GM23338 (cell line): ENCODE measurements at regions not wholly inside any gene's neighbourhood (a gene's known extent, or its start where the extent isn't known, plus 50 kb on each side); places are given as distances from the start of the nearest gene placed in this dataset.

ENCODE experiments used
- ATAC-seq: fragments of 200-7000 bp; cut with Tn5 transposase; 3 replicates; pipeline ENCODE4 v1.9.1; 2020
- DNase-seq: peaks from one replicate; pipeline ENCODE4 v3.0.0-alpha.2; 2015; ENCODE audit warnings: low spot score
- H2AFZ ChIP-seq: fragments of 200-600 bp; sonication (generic); 2 replicates; pipeline ENCODE4 v1.8.0; 2016; ENCODE audit warnings: antibody characterized with exemption, mild to moderate bottlenecking, moderate library complexity
- H3F3A ChIP-seq: fragments of 200-600 bp; sonication (generic); replicated peaks from 2 replicates; pipeline ENCODE4 v1.8.0; 2017; ENCODE audit warnings: antibody characterized with exemption, mixed run types, low read depth
- H3K27ac ChIP-seq: fragments of 200-600 bp; sonication (generic); 2 replicates; pipeline ENCODE4 v1.6.1; 2016; ENCODE audit warnings: low read depth
- H3K27me3 ChIP-seq: fragments of 200-600 bp; sonication (generic); 2 replicates; pipeline ENCODE4 v1.8.0; 2016; ENCODE audit warnings: mild to moderate bottlenecking, mixed run types, moderate library complexity; ENCODE audit not compliant: insufficient read depth
- H3K36me3 ChIP-seq: fragments of 200-600 bp; sonication (generic); 2 replicates; pipeline ENCODE4 v1.8.0; 2016; ENCODE audit warnings: mild to moderate bottlenecking; ENCODE audit not compliant: insufficient read depth
- H3K4me1 ChIP-seq: fragments of 200-600 bp; sonication (generic); 2 replicates; pipeline ENCODE4 v1.8.0; 2016; ENCODE audit warnings: mild to moderate bottlenecking, moderate library complexity; ENCODE audit not compliant: insufficient read depth
- H3K4me2 ChIP-seq: fragments of 200-600 bp; sonication (generic); 2 replicates; pipeline ENCODE4 v1.7.1; 2017; ENCODE audit warnings: mixed run types
- H3K4me3 ChIP-seq: fragments of 200-600 bp; sonication (generic); 2 replicates; pipeline ENCODE4 v1.6.1; 2016; ENCODE audit warnings: mixed run types
- H3K79me2 ChIP-seq: fragments of 200-600 bp; sonication (generic); replicated peaks from 2 replicates; pipeline ENCODE4 v1.8.0; 2017; ENCODE audit warnings: mild to moderate bottlenecking; ENCODE audit not compliant: insufficient read depth
- H3K9me2 ChIP-seq: fragments of 200-600 bp; sonication (generic); 2 replicates; pipeline ENCODE4 v1.8.0; 2017; ENCODE audit not compliant: insufficient read depth
- H4K20me1 ChIP-seq: fragments of 200-600 bp; sonication (generic); replicated peaks from 2 replicates; pipeline ENCODE4 v1.8.0; 2017; ENCODE audit warnings: mild to moderate bottlenecking; ENCODE audit not compliant: insufficient read depth
- H3K27ac Mint-ChIP-seq: 2 replicates; pipeline ENCODE4 v1.8.0; 2020; ENCODE audit warnings: inconsistent platforms, mild to moderate bottlenecking, moderate library complexity, mixed read lengths
- H3K27me3 Mint-ChIP-seq: 3 replicates; pipeline ENCODE4 v1.8.0; 2022; ENCODE audit warnings: low read depth, mild to moderate bottlenecking, moderate library complexity, mixed read lengths, inconsistent platforms; ENCODE audit not compliant: insufficient read depth, poor library complexity
- H3K36me3 Mint-ChIP-seq: 3 replicates; pipeline ENCODE4 v1.8.0; 2021; ENCODE audit warnings: low read depth, mild to moderate bottlenecking, inconsistent platforms, moderate library complexity, mixed read lengths
- H3K4me1 Mint-ChIP-seq: 3 replicates; pipeline ENCODE4 v1.8.0; 2020; ENCODE audit warnings: mild to moderate bottlenecking, inconsistent platforms, mixed read lengths
- H3K4me3 Mint-ChIP-seq: 3 replicates; pipeline ENCODE4 v1.8.0; 2021; ENCODE audit warnings: moderate library complexity, mild to moderate bottlenecking, inconsistent platforms, mixed read lengths
- H3K9me3 Mint-ChIP-seq: 3 replicates; pipeline ENCODE4 v1.8.0; 2020; ENCODE audit warnings: moderate library complexity, mild to moderate bottlenecking, inconsistent platforms, mixed read lengths
- CREB1 ChIP-seq: fragments of 250-450 bp; sonication (Bioruptor Pico); IDR thresholded peaks from 2 replicates; pipeline ENCODE4 v1.5.0; 2020; ENCODE audit warnings: low read depth, mild to moderate bottlenecking, moderate library complexity
- CTCF ChIP-seq, 2 experiments: fragments of 200-600 bp in 1 of 2; sonication (generic) in 1 of 2; conservative IDR thresholded peaks; 2 replicates each; pipeline versions ENCODE4 v1.5.1 to v1.6.1; 2016 to 2017; ENCODE audit warnings: antibody characterized with exemption in 2 of 2, low read depth in 2 of 2, mild to moderate bottlenecking in 2 of 2, moderate library complexity in 1 of 2
- ETS1 ChIP-seq: IDR thresholded peaks from 2 replicates; pipeline ENCODE4 v1.6.1; 2016; ENCODE audit warnings: antibody characterized with exemption
- EZH2 ChIP-seq: fragments of 200-600 bp; sonication (generic); IDR thresholded peaks from one replicate; pipeline ENCODE4 v1.8.0; 2017; ENCODE audit warnings: antibody characterized with exemption, mild to moderate bottlenecking, low read depth; ENCODE audit not compliant: unreplicated experiment
- EZH2phosphoT487 ChIP-seq: fragments of 200-600 bp; sonication (generic); IDR thresholded peaks from one replicate; pipeline ENCODE4 v1.8.1; 2018; ENCODE audit warnings: antibody characterized with exemption; ENCODE audit not compliant: unreplicated experiment
- JUNB ChIP-seq: IDR thresholded peaks from one replicate; pipeline ENCODE4 v1.6.1; 2016; ENCODE audit warnings: antibody characterized with exemption; ENCODE audit not compliant: unreplicated experiment
- NANOG ChIP-seq: IDR thresholded peaks from 2 replicates; pipeline ENCODE4 v1.6.1; 2016; ENCODE audit warnings: antibody characterized with exemption, borderline replicate concordance
- POLR2AphosphoS5 ChIP-seq: IDR thresholded peaks from 2 replicates; pipeline ENCODE4 v1.6.1; 2016; ENCODE audit warnings: antibody characterized with exemption, low read depth
- STAT1 ChIP-seq: IDR thresholded peaks from one replicate; pipeline ENCODE4 v1.6.1; 2016; ENCODE audit warnings: antibody characterized with exemption; ENCODE audit not compliant: unreplicated experiment
- ZNF114 ChIP-seq: fragments of 250-450 bp; sonication (Bioruptor Pico); IDR thresholded peaks from 2 replicates; pipeline ENCODE4 v1.5.0; 2020; ENCODE audit warnings: mild to moderate bottlenecking, moderate library complexity
- ZNF331 ChIP-seq: fragments of 250-450 bp; sonication (Bioruptor Pico); IDR thresholded peaks from 2 replicates; pipeline ENCODE4 v1.5.0; 2020; ENCODE audit warnings: low read depth, mild to moderate bottlenecking, moderate library complexity
- ZNF462 ChIP-seq: fragments of 250-450 bp; sonication (Bioruptor Pico); IDR thresholded peaks from 2 replicates; pipeline ENCODE4 v1.5.0; 2020; ENCODE audit warnings: mild to moderate bottlenecking, moderate library complexity

- no peak overlapping the region for H3K4me3 ChIP-seq
- peaks cover 11% of the 10 kb centered on the region; the same call in 2 of the 3 replicates for H3K4me1 Mint-ChIP-seq
- no peak overlapping the region for H3K27ac ChIP-seq
- TF ChIP-seq POLR2AphosphoS5, result no peak
- no peak overlapping the region for H3K27ac Mint-ChIP-seq
- no peaks in the 10 kb centered on the region for H3K9me2 ChIP-seq
- DNase-seq (peak; percentile 34), ATAC-seq (peak; percentile 69)
- H3K36me3 ChIP-seq, result no peaks in the 10 kb centered on the region
- no peak overlapping the region for H3K4me2 ChIP-seq
- H3K9me3 Mint-ChIP-seq, result no peaks in the 10 kb centered on the region; the same call in 2 of the 3 replicates
- no peaks in the 10 kb centered on the region for H3K27me3 ChIP-seq
- no peak overlapping the region for H2AFZ ChIP-seq
- no peaks in the 10 kb centered on the region for H3K36me3 Mint-ChIP-seq
- H3K4me1 ChIP-seq, result peaks cover 4% of the 10 kb centered on the region; the same call in 1 of the 2 replicates
- no peaks in the 10 kb centered on the region for H3K79me2 ChIP-seq
- no peak overlapping the region for H3K4me3 Mint-ChIP-seq
- no peaks in the 10 kb centered on the region for H4K20me1 ChIP-seq
- H3K27me3 Mint-ChIP-seq, result no peaks in the 10 kb centered on the region
- no peaks in the 10 kb centered on the region for H3F3A ChIP-seq
Observed at GRCh38 chr12:84658877-84659276, 253.7 kb downstream of the SLC6A15 start.

GRCh38 chr12:84656705-84657104 is 255.9 kb downstream of the SLC6A15 start:
- Histone ChIP-seq H3K4me1 (peaks cover 4% of the 10 kb centered on the region; the same call in 1 of the 2 replicates), H3K79me2 (no peaks in the 10 kb centered on the region), H3K27ac (no peak overlapping the region), H3K27me3 (no peaks in the 10 kb centered on the region), H3K4me3 (no peak overlapping the region), H2AFZ (no peak overlapping the region), H3K9me2 (no peaks in the 10 kb centered on the region), H3F3A (no peaks in the 10 kb centered on the region), H4K20me1 (no peaks in the 10 kb centered on the region), H3K4me2 (no peak overlapping the region), H3K36me3 (no peaks in the 10 kb centered on the region)
- Mint-ChIP-seq H3K36me3 (no peaks in the 10 kb centered on the region), H3K4me1 (peaks cover 14% of the 10 kb centered on the region), H3K4me3 (no peak overlapping the region), H3K9me3 (no peaks in the 10 kb centered on the region; the same call in 2 of the 3 replicates), H3K27ac (no peak overlapping the region), H3K27me3 (no peaks in the 10 kb centered on the region)
- ATAC-seq (no peak), DNase-seq (no peak)
- TF ChIP-seq ZNF114 (CRISPR knock-in tag) (no peak), CTCF (conservative IDR thresholded peaks at IDR 0.05; ENCODE audit: low read depth in 2 of 2) (no peak), CREB1 (no peak), JUNB (no peak), ETS1 (no peak), EZH2phosphoT487 (no peak), EZH2 (no peak), ZNF462 (CRISPR knock-in tag) (no peak), STAT1 (no peak), POLR2AphosphoS5 (no peak), ZNF331 (no peak), NANOG (no peak)
